LNCAP (cell line): ENCODE measurements at regions not wholly inside any gene's neighbourhood (a gene's known extent, or its start where the extent isn't known, plus 50 kb on each side); places are given as distances from the start of the nearest gene placed in this dataset.

Source experiments
- CTCF ChIP-seq: fragments of 450-650 bp; IDR thresholded peaks from 2 replicates; pipeline ENCODE4 v1.5.1; 2017; ENCODE audit warnings: mild to moderate bottlenecking

DNA sequence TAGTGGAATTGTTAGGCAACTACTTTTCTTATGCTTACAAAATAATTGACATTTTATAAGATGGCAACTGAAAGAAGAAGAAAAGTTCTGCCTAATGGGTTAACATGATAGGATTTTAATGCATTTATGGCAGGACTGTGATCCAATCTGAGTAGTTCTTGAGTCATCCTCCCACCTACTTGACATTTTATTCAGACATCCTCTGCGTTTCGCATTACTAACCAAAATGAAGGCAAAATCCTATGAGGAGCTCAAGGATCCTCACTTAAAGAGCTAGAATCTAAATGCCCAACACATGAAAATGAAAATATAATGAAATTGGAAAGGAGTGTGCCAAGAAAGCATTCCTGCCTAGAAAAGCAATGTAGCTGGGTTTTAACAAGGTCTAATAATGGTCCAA lies 581.1 kb upstream of the SEMA6D start:
- TF ChIP-seq CTCF = no peak

- no peak for TF ChIP-seq CTCF
Observed at GRCh38 chr15:47139965-47140364, 577.3 kb upstream of the SEMA6D start.

GRCh38 chr15:47157827-47158226 lies 559.5 kb upstream of the SEMA6D start:
- no peak for TF ChIP-seq CTCF

GRCh38 chr15:47158573-47158972 lies 558.7 kb upstream of the SEMA6D start:
- no peak for TF ChIP-seq CTCF

DNA sequence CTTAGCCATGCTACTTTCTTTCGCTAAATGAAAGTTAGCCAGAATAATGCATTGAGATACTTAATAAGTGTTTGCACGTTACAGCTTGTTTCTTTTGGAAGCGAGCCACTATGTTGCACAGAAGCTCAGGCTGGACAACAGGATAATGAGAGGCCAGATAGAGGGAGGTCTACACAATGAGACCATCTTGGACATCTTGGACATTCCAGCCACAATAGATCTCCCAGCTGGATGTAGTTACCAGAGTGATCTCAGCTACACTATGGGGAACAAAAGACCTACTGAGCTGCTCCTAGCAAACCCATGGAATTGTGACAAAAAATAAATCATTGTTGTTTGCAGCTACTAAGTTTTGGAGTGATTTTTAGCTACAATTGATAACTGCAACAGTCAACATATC lies 540.1 kb upstream of the SEMA6D start:
- TF ChIP-seq CTCF = no peak

DNA sequence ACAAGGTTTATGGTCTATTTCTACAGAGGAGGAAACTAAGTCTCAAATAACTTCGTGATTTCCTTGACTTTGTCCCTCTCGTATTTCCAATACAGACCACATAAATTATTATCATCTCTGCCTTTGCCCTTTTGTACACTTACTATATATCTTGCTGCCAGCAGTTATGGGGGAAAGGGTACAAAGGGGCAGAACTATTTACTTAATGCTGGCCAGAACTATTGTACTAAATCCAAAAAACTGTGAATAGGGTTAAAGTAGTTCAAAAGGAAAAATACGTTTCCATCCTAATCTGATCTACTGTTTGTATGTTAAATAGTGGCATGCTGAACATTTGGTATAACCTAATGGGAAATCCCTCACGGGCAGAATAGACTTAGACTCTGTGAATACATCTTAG lies 537.3 kb upstream of the SEMA6D start:
- TF ChIP-seq CTCF = no peak

GRCh38 chr15:47182818-47183217 lies 534.5 kb upstream of the SEMA6D start:
- TF ChIP-seq CTCF = no peak
